HFF-Myc (cell line): ENCODE measurements at regions not wholly inside any gene's neighbourhood (a gene's known extent, or its start where the extent isn't known, plus 50 kb on each side); places are given as distances from the start of the nearest gene placed in this dataset.
"Not testable (repeated sequence)": the region's sequence is repeated elsewhere in the genome, so short reads cannot be mapped to it uniquely, and the experiment has no call there.

Experiments
- DNase-seq: peaks from one replicate; pipeline ENCODE4 v3.0.0-alpha.2; 2011; ENCODE audit warnings: low read depth; ENCODE audit errors: extremely low read depth
- H3K4me3 ChIP-seq: replicated peaks from 2 replicates; pipeline ENCODE4 v1.5.1; 2011; ENCODE audit warnings: low read depth, mild to moderate bottlenecking, control low read depth, low read length
- TF ChIP-seq, protein P1 (sequence below): IDR thresholded peaks from 2 replicates; pipeline ENCODE4 v1.5.1; 2012; ENCODE audit warnings: mild to moderate bottlenecking, low read depth, low read length, control low read depth; ENCODE audit errors: missing control alignments

DNA sequence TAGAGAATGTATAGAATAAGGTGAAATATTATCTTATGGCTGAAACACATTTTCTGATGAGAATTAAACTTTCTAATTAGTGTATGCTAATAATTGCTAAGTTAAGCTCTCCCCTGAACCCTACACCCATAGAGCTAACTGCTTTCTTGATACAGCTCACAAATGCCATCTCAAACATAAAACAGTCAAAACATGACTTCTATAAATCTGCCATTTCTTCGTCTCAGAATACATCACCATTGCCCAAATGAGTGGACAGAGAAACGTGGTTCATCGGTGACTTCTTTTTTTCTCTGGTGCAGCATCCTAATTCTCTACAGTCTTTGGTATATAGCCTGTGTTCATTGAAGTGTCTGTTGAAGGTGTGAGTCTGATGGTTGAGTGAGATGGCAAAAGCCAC, 554.6 kb downstream of the NLGN4X start:
- no peak for DNase-seq
- TF ChIP-seq, protein P1, sequence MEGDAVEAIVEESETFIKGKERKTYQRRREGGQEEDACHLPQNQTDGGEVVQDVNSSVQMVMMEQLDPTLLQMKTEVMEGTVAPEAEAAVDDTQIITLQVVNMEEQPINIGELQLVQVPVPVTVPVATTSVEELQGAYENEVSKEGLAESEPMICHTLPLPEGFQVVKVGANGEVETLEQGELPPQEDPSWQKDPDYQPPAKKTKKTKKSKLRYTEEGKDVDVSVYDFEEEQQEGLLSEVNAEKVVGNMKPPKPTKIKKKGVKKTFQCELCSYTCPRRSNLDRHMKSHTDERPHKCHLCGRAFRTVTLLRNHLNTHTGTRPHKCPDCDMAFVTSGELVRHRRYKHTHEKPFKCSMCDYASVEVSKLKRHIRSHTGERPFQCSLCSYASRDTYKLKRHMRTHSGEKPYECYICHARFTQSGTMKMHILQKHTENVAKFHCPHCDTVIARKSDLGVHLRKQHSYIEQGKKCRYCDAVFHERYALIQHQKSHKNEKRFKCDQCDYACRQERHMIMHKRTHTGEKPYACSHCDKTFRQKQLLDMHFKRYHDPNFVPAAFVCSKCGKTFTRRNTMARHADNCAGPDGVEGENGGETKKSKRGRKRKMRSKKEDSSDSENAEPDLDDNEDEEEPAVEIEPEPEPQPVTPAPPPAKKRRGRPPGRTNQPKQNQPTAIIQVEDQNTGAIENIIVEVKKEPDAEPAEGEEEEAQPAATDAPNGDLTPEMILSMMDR: no peak
- no peak overlapping the region for H3K4me3 ChIP-seq

DNA sequence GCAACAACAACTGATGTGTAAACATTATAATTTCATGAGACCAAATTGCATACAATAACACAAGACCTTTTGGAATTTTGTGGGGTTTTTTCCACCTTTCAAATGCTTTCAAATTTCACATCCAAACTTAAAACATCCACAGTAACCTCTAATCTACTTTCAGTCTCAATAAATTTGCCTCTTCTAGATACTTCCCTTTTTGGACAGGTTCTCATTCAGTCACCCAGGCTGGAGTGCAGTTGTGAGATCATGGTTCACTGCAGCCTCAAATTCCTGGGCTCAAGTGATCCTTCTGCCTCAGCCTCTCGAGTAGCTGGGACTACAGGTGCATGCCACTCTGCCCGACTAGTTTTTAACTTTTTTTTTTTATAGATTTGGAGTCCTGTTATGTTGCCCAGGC, 556.6 kb downstream of the NLGN4X start:
- no peak overlapping the region for H3K4me3 ChIP-seq
- TF ChIP-seq, protein P1: no peak
- no peak for DNase-seq

DNA sequence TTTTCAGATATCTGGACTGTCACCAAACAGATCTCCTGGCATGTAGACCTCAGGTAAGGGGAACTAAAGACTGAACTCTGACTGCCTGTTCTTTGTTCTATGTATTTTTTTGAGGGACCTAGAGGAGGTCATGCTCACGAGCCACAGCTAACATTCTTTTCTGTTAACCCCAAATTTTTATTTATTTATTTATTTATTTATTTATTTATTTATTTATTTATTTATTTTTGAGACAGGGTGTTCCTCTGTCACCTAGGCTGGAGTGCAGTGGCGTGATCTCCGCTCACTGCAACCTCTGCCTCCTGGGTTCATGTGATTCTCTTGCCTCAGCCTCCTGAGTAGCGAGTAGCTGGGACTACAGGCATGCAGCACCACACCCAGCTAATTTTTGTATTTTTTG, 562.0 kb downstream of the NLGN4X start:
- DNase-seq, H3K4me3 ChIP-seq: not testable (repeated sequence)

DNA sequence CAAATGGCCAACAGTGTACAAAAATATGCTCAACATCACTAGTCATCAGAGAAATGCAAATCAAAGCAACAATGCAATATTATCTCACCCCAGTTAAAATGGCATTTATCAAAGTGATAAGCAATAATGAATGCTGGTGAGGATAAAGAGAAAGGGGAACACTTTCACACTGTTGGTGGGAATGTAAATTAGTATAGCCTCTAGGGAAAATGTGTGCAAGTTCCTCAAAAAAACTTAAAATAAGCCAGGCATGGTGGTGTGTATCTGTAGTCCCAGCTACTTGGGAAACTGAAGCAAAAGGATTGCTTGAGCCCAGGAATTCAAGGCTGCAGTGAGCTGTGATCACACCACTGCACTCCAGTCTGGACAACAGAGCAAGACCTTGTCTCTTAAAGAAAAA, 572.1 kb downstream of the NLGN4X start:
- TF ChIP-seq, protein P1: no peak
- no peak overlapping the region for H3K4me3 ChIP-seq
- no peak for DNase-seq

DNA sequence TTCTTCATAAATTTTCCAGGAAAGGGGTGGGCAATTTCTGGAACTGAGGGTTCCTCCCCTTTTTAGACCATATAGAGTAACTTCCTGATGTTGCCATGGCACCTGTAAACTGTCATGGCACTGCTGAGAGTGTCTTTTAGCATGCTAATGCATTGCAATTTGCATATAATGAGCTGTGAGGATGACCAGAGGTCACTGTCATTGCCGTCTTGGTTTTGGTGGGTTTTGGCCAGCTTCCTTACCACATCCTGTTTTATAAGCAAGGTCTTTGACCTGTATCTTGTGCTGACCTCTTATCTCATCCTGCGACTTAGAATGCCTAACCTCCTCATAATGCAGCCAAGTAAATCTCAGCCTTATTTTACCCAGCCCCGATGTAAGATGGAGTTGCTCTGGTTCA, 577.8 kb downstream of the NLGN4X start:
- no peak overlapping the region for H3K4me3 ChIP-seq
- TF ChIP-seq, protein P1: no peak
- no peak for DNase-seq

DNA sequence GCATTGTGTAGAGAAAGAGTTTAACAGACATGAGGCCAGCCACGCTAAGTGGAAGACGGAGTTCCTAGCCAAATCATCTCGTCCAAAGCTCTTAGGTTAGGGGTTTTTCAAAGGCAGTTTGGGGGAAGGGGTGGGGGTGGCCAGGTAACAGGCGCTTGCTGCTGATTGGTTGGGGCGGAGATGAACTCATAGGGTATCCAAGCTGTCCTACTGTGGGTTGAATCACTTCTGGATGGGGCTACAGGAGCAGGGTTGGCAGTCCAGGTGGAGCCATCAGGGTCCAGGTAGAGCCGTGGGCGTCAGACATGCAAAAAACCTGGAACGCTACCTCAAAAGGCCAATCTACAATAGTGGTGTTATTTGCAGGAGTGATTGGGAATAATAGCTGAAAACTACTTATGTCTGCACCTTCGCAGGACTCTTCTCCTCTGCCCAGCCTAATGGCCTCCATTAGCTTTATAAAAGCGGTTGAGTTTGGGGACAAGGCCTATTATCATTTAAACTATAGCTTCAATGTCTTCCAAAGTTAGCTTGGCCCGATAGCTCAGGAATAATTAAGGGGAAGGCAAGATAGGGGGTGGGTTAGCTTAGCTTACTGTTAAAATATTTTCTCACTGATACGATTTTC, 579.6 kb downstream of the NLGN4X start:
- no peak for DNase-seq
- no peak overlapping the region for H3K4me3 ChIP-seq
- TF ChIP-seq, protein P1: no peak

DNA sequence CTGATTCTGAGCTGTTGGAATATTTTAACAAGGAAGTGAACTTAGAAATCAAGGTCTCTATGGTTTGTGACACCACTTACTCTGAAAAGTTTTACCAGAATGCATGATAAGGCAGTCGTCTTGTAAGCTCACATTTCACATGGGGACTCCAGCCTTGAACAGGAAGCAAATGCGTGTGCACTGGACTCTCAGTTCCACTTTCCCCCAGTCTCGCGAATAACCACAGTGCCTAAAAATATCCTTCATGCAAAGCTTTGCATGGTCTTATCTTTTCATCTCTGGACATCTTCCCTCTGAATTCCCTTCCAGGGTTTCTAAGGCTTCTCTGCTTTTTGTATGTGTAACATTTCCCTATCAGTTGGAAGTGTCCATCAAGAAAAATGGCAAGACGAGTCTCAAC, 581.8 kb downstream of the NLGN4X start:
- TF ChIP-seq, protein P1: no peak
- no peak for DNase-seq
- H3K4me3 ChIP-seq: no peak overlapping the region
